Activated B cell treated with CpG ODN at 0.5 μM for 24 hours (primary cell): ENCODE measurements at regions not wholly inside any gene's neighbourhood (a gene's known extent, or its start where the extent isn't known, plus 50 kb on each side); places are given as distances from the start of the nearest gene placed in this dataset.

Experiments used
- ATAC-seq: fragments of 200-7000 bp; cut with Tn5 transposase; one replicate; pipeline ENCODE4 v1.10.0; 2021; ENCODE audit warnings: low read depth, mild to moderate bottlenecking, moderate library complexity
- CTCF ChIA-PET: fragments of 350-600 bp; sonication (Branson Sonifier 250); formaldehyde crosslinking; loops from one replicate; lab custom pipeline; 2021; ENCODE audit warnings: antibody characterized with exemption; lab: Charles Lee
- POLR2A ChIA-PET: fragments of 350-600 bp; sonication (Branson Sonifier 250); formaldehyde crosslinking; loops from one replicate; lab custom pipeline; 2021; ENCODE audit warnings: antibody characterized with exemption; lab: Charles Lee
- DNase-seq: peaks from one replicate; pipeline ENCODE4 v3.0.0; 2022
- H3K27ac Mint-ChIP-seq: one replicate; pipeline ENCODE4 v1.8.0; 2020; ENCODE audit warnings: mixed read lengths
- H3K27me3 Mint-ChIP-seq: one replicate; pipeline ENCODE4 v1.8.0; 2021; ENCODE audit warnings: mixed read lengths
- H3K36me3 Mint-ChIP-seq: one replicate; pipeline ENCODE4 v1.8.0; 2021; ENCODE audit warnings: low read depth, mixed read lengths
- H3K4me1 Mint-ChIP-seq: one replicate; pipeline ENCODE4 v1.8.0; 2021; ENCODE audit warnings: mixed read lengths
- H3K4me3 Mint-ChIP-seq: one replicate; pipeline ENCODE4 v1.8.0; 2020; ENCODE audit warnings: mild to moderate bottlenecking, mixed read lengths
- H3K9me3 Mint-ChIP-seq: one replicate; pipeline ENCODE4 v1.8.0; 2020; ENCODE audit warnings: mixed read lengths
- intact Hi-C: fragments of 100-400 bp; cut with micrococcal nuclease; formaldehyde crosslinking; loops from one replicate; pipeline ENCODE4 v1.15.1; 2024
- TF ChIP-seq, protein P1 (sequence below): fragments of 200-600 bp; IDR thresholded peaks from one replicate; pipeline ENCODE4 v1.8.0; 2022; ENCODE audit warnings: antibody characterized with exemption, mild to moderate bottlenecking

DNA sequence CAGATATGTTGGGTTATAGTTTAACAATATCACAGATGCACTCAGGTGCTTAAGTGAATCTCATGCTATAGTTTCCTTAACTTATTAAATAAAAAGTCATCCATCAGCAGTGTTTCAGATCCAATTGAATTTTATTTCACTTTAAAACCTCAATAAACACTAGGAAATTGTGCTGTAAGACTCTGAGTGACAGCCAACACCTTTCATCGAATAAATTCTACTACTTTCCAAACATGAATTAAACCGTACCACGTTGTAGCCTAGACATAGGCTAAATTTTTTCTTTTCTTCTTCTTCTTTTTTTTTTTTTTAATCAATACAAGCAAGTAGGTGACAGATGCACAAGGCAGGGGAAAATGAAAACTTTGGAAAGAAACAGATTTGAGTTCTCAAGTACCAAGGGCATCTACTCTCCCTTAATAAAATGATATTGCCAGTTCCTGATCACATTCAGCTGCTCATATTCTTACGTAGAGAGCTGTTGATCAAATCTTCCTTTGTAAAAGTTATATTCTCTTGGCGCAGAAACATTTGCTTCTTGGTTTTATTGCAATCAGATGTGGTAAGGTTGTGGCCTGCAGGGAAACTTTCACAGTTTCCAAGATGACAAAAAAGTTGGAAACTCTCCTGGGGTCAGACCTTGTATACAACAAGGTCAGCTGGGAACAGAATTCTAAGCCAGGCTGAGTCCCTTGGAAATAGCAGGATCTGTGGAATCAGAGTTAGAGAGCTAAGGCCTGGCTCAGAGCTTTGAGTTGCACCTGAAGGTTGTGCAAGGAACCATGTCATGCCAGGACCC lies 147.7 kb downstream of the CD47 start:
- Mint-ChIP-seq H3K36me3 (no peaks in the 10 kb centered on the region), H3K27me3 (no peaks in the 10 kb centered on the region), H3K9me3 (no peaks in the 10 kb centered on the region), H3K4me1 (peaks cover 3% of the 10 kb centered on the region), H3K4me3 (no peak overlapping the region), H3K27ac (no peak overlapping the region)
- intact Hi-C loops: no loop called here
- ChIA-PET CTCF (interaction anchor here (1.1 to 1.2 kb wide), 2 partner anchors 15 to 535 kb away, joined by 3 to 4 read pairs; no protein-coding TSS in a partner anchor), POLR2A (no interaction called here)
- ATAC-seq (no peak), DNase-seq (no peak)
- TF ChIP-seq, protein P1, sequence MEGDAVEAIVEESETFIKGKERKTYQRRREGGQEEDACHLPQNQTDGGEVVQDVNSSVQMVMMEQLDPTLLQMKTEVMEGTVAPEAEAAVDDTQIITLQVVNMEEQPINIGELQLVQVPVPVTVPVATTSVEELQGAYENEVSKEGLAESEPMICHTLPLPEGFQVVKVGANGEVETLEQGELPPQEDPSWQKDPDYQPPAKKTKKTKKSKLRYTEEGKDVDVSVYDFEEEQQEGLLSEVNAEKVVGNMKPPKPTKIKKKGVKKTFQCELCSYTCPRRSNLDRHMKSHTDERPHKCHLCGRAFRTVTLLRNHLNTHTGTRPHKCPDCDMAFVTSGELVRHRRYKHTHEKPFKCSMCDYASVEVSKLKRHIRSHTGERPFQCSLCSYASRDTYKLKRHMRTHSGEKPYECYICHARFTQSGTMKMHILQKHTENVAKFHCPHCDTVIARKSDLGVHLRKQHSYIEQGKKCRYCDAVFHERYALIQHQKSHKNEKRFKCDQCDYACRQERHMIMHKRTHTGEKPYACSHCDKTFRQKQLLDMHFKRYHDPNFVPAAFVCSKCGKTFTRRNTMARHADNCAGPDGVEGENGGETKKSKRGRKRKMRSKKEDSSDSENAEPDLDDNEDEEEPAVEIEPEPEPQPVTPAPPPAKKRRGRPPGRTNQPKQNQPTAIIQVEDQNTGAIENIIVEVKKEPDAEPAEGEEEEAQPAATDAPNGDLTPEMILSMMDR: no peak

DNA sequence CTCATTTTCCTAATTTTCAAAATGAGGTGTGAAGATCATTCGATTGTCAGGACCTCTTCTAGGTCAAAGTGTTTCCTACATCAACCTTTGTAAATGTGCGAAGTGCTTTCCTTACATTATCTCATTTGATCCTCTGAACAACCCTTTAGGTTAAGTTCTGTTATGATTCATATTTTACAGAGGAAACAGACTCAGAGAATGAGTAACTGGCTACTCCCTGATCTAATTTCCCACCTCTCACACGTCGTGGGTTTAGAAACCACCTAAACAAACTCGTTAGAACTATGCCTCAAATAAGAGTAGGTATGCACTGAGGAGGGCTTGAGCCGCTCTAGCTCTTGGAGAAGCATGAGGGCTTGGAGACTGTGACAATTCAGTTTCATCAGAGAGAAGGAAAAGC lies 148.6 kb downstream of the CD47 start:
- no peaks in the 10 kb centered on the region for H3K27me3 Mint-ChIP-seq
- DNase-seq: no peak
- no peak for ATAC-seq
- ChIA-PET CTCF (no interaction called here), POLR2A (no interaction called here)
- TF ChIP-seq, protein P1: no peak
- H3K9me3 Mint-ChIP-seq: peaks cover 2% of the 10 kb centered on the region
- H3K4me3 Mint-ChIP-seq: no peak overlapping the region
- no peaks in the 10 kb centered on the region for H3K36me3 Mint-ChIP-seq
- no peak overlapping the region for H3K27ac Mint-ChIP-seq
- peaks cover 3% of the 10 kb centered on the region for H3K4me1 Mint-ChIP-seq
- intact Hi-C loops: no loop called here

DNA sequence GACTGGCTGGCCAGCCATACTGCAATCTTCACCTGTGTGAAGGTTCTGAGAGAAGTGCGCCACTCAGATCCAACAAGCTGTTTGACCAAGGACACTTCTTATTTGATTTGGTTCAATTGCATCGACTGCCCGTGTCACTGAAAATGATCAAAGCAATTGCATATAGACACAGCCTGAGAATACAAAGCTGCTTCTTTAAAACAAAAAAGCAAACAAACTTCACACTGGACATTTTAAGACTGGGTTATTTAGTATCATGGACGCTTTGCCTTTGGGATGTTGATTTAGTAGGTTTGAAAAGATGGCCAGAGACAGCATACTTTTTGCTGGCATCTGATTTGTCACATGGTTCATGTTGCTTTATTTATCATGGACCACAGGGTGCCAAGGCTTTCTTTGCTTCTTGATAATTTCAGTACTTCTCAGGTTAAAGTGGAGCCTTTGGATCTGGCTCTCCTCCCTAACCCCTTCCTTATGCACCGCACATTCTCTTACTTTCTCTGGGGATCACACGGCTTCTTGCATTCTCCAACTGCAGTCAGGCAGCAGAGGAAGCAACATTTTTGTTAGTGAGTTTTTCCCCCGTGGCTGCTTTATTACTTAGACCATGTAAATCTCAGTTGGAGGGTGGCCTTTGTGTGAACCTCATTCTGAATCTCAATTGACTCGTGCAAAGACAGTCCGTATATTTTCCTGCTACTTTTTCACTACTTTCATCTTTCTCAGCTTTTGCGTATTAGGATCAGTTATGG lies 151.0 kb downstream of the CD47 start:
- H3K4me1 Mint-ChIP-seq: no peaks in the 10 kb centered on the region
- H3K9me3 Mint-ChIP-seq: peaks cover 2% of the 10 kb centered on the region
- no peaks in the 10 kb centered on the region for H3K27me3 Mint-ChIP-seq
- intact Hi-C loops: no loop called here
- no peak overlapping the region for H3K27ac Mint-ChIP-seq
- no peak for DNase-seq
- H3K36me3 Mint-ChIP-seq: no peaks in the 10 kb centered on the region
- TF ChIP-seq, protein P1: no peak
- CTCF ChIA-PET: interaction anchor here (1.0 to 2.1 kb wide), 4 partner anchors 10 to 198 kb away, joined by 3 to 10 read pairs (median 5); no protein-coding TSS in a partner anchor
- ATAC-seq: no peak
- no peak overlapping the region for H3K4me3 Mint-ChIP-seq
- POLR2A ChIA-PET: no interaction called here

DNA sequence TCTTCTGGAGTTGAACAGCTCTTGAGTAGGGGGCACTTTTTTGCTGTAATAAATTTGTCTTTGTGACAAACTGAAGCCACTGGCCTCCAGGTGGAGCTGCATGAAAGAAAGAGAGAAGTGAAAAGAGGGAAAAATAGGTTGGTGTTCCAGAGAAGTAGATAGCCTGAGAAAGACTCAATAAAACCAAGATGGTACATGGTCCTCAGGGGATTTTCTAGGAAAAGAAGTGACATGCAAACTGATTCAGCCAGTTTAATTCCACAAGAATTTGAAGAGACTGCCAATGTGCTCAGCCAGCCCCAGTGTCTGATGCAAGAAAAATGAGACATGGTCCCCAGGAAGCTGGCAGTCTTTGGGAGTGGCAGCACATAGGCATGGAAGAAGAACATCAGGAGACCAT lies 152.7 kb downstream of the CD47 start:
- no peak overlapping the region for H3K4me3 Mint-ChIP-seq
- intact Hi-C loops: loop anchor here (1.0 kb wide), 3 partner anchors 384 to 539 kb away; no protein-coding TSS in a partner anchor
- no peak overlapping the region for H3K27ac Mint-ChIP-seq
- peaks cover 4% of the 10 kb centered on the region for H3K36me3 Mint-ChIP-seq
- ChIA-PET POLR2A (no interaction called here), CTCF (interaction anchor here (0.6 to 2.1 kb wide), 12 partner anchors 10 to 540 kb away, joined by 3 to 27 read pairs (median 5); no protein-coding TSS in a partner anchor)
- peaks cover 3% of the 10 kb centered on the region for H3K27me3 Mint-ChIP-seq
- no peak for ATAC-seq
- peaks cover 7% of the 10 kb centered on the region for H3K9me3 Mint-ChIP-seq
- DNase-seq: no peak
- no peaks in the 10 kb centered on the region for H3K4me1 Mint-ChIP-seq
- TF ChIP-seq, protein P1: no peak

DNA sequence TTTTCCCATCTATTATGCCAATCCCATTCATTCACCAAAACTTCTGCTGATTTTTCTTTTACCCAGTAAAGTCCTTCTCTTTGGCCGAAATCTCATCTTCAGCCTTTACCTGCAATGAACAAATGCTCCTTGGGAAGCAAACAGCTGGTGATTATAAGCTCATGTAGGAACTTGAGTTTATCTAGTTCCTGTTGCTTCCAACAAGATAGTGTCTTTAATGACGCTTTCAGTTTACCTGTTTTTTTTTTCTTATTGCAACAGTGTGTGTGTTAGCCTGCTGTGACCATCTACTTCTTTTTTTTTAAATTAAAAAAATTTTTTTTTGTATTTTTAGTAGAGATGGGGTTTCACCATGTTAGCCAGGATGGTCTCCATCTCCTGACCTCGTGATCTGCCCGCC lies 156.0 kb downstream of the CD47 start:
- H3K27ac Mint-ChIP-seq: no peak overlapping the region
- no peaks in the 10 kb centered on the region for H3K4me1 Mint-ChIP-seq
- intact Hi-C loops: no loop called here
- TF ChIP-seq, protein P1: no peak
- peaks cover 4% of the 10 kb centered on the region for H3K36me3 Mint-ChIP-seq
- H3K4me3 Mint-ChIP-seq: no peak overlapping the region
- CTCF ChIA-PET: interaction anchor here (1.0 to 1.2 kb wide), 2 partner anchors 8 to 543 kb away, joined by 3 read pairs; no protein-coding TSS in a partner anchor
- DNase-seq (no peak), ATAC-seq (no peak)
- POLR2A ChIA-PET: no interaction called here
- H3K9me3 Mint-ChIP-seq: peaks cover 9% of the 10 kb centered on the region
- peaks cover 6% of the 10 kb centered on the region for H3K27me3 Mint-ChIP-seq
